HepG2 (cell line): ENCODE measurements at regions not wholly inside any gene's neighbourhood (a gene's known extent, or its start where the extent isn't known, plus 50 kb on each side); places are given as distances from the start of the nearest gene placed in this dataset.

Experiments
- FOXK2 ChIP-seq: fragments of 450-650 bp; IDR thresholded peaks from 2 replicates; pipeline ENCODE4 v1.6.1; 2016
- HINFP ChIP-seq: sonication (generic); formaldehyde crosslinking; IDR thresholded peaks from 2 replicates; pipeline ENCODE4 v1.4.0; 2020; ENCODE audit warnings: low read depth, mild to moderate bottlenecking, missing genetic modification reagents
- NCOA5 ChIP-seq: sonication (generic); formaldehyde crosslinking; IDR thresholded peaks from 2 replicates; pipeline ENCODE4 v1.4.0; 2020; ENCODE audit warnings: missing genetic modification reagents
- PCBP2 ChIP-seq: fragments of 200-400 bp; formaldehyde crosslinking; optimal IDR thresholded peaks from 2 replicates; pipeline ENCODE3; 2018; ENCODE audit warnings: low read length, low read depth; ENCODE audit not compliant: poor library complexity, severe bottlenecking
- TP53 ChIP-seq: sonication (generic); formaldehyde crosslinking; conservative IDR thresholded peaks from 2 replicates; pipeline ENCODE4 v1.4.0; 2020; ENCODE audit warnings: missing genetic modification reagents
- ZFP36 ChIP-seq: fragments of 150-350 bp; IDR thresholded peaks from 2 replicates; pipeline ENCODE4 v1.6.1; 2018; ENCODE audit warnings: borderline replicate concordance, low read length, low read depth; ENCODE audit not compliant: partially characterized antibody
- ZKSCAN5 ChIP-seq: sonication (generic); formaldehyde crosslinking; IDR thresholded peaks from 2 replicates; pipeline ENCODE4 v1.5.1; 2020; ENCODE audit warnings: mild to moderate bottlenecking, missing genetic modification reagents
- ZNF17 ChIP-seq: sonication (generic); formaldehyde crosslinking; IDR thresholded peaks from 2 replicates; pipeline ENCODE4 v1.5.0; 2020; ENCODE audit warnings: mild to moderate bottlenecking, missing genetic modification reagents
- ZNF256 ChIP-seq: sonication (generic); formaldehyde crosslinking; conservative IDR thresholded peaks from 2 replicates; pipeline ENCODE4 v1.4.0; 2020; ENCODE audit warnings: missing genetic modification reagents
- ZNF318 ChIP-seq: sonication (generic); formaldehyde crosslinking; IDR thresholded peaks from 2 replicates; pipeline ENCODE4 v1.4.0; 2020; ENCODE audit warnings: mild to moderate bottlenecking, missing genetic modification reagents
- ZNF468 ChIP-seq: sonication (generic); formaldehyde crosslinking; IDR thresholded peaks from 2 replicates; pipeline ENCODE4 v1.8.0; 2022; ENCODE audit warnings: mild to moderate bottlenecking, moderate library complexity, missing genetic modification reagents
- ZNF570 ChIP-seq: sonication (generic); formaldehyde crosslinking; IDR thresholded peaks from 2 replicates; pipeline ENCODE4 v1.4.0; 2020; ENCODE audit warnings: mild to moderate bottlenecking, missing genetic modification reagents, borderline replicate concordance
- ZNF652 ChIP-seq: IDR thresholded peaks from 2 replicates; pipeline ENCODE4 v1.6.1; 2016; ENCODE audit warnings: low read depth, borderline replicate concordance
- ZSCAN30 ChIP-seq: sonication (generic); formaldehyde crosslinking; IDR thresholded peaks from 2 replicates; pipeline ENCODE4 v1.5.0; 2020; ENCODE audit warnings: mild to moderate bottlenecking, missing genetic modification reagents
- TF ChIP-seq, protein P1 (sequence below), 2 experiments: sonication (generic) in 1 of 2; formaldehyde crosslinking in 1 of 2; IDR thresholded peaks; 2 replicates each; pipeline versions ENCODE4 v1.4.0 to v1.6.1; 2018 to 2020; ENCODE audit warnings: missing genetic modification reagents in 2 of 2, borderline replicate concordance in 1 of 2, low read depth in 1 of 2, mild to moderate bottlenecking in 1 of 2, missing biosample characterization in 1 of 2
- TF ChIP-seq, protein P2 (sequence below): IDR thresholded peaks from 2 replicates; pipeline ENCODE4 v1.6.1; 2016; ENCODE audit warnings: missing biosample characterization, missing genetic modification reagents, low read depth

DNA sequence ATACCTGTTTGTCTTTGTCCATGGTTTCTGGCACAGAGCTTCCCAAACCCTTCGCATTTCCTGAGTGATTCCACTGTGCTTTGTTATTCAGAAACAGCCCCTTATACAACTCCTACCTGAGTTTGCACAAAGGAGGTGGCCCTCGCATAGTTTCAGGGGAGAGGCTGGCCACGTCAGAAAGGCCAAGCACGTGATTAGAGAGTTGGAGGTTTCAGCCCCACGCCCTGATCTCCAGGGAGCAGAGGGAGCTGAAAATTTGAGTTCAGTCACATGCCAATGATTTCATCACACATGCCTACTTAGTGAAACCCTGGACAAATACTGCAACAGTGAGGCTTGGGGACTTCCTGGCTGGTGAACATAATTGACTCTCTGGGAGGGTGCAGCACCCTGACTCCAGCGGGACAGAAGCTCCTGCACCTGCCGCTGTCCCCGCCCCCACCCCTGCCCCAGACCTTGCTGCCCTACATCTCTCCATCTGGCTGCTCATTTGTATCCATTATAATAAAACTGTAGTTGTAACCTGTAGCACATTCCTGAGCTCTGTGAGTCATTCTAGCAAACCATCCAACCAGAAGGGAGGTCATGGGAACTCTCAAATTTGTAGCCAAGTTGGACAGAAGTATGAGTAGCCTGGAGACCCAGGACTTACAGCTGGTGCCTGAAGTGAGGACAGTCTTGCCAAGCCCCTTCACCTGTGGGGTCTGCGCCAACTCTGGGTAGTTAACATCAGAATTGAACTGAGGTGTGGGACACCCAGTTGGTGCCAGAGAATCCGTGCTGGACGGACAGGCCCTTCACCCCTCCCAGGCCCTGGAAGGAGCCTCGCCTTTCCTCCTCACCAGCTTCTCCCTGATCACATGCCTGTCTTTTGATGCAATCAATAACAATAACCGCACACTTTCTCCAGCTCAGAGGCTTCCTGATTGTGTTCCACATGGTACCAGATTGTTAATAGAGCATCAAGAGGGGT lies 224.3 kb downstream of the ANAPC1 start (continued):
- no peak for TF ChIP-seq HINFP
- no peak for TF ChIP-seq FOXK2
- TF ChIP-seq ZNF17 (CRISPR knock-in tag), result no peak
- no peak for TF ChIP-seq PCBP2
- no peak for TF ChIP-seq ZFP36
- no peak for TF ChIP-seq ZKSCAN5 (CRISPR knock-in tag)
- no peak for TF ChIP-seq ZNF652 (CRISPR knock-in tag)
- no peak for TF ChIP-seq NCOA5 (CRISPR knock-in tag)
- TF ChIP-seq ZNF468, result no peak
- TF ChIP-seq, protein P1, sequence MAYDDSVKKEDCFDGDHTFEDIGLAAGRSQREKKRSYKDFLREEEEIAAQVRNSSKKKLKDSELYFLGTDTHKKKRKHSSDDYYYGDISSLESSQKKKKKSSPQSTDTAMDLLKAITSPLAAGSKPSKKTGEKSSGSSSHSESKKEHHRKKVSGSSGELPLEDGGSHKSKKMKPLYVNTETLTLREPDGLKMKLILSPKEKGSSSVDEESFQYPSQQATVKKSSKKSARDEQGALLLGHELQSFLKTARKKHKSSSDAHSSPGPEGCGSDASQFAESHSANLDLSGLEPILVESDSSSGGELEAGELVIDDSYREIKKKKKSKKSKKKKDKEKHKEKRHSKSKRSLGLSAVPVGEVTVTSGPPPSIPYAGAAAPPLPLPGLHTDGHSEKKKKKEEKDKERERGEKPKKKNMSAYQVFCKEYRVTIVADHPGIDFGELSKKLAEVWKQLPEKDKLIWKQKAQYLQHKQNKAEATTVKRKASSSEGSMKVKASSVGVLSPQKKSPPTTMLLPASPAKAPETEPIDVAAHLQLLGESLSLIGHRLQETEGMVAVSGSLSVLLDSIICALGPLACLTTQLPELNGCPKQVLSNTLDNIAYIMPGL (CRISPR knock-in tag; IDR thresholded peaks at IDR 0.05; ENCODE audit: borderline replicate concordance in 1 of 2, low read depth in 1 of 2), result no peak
- no peak for TF ChIP-seq TP53 (CRISPR knock-in tag)
- TF ChIP-seq, protein P2, sequence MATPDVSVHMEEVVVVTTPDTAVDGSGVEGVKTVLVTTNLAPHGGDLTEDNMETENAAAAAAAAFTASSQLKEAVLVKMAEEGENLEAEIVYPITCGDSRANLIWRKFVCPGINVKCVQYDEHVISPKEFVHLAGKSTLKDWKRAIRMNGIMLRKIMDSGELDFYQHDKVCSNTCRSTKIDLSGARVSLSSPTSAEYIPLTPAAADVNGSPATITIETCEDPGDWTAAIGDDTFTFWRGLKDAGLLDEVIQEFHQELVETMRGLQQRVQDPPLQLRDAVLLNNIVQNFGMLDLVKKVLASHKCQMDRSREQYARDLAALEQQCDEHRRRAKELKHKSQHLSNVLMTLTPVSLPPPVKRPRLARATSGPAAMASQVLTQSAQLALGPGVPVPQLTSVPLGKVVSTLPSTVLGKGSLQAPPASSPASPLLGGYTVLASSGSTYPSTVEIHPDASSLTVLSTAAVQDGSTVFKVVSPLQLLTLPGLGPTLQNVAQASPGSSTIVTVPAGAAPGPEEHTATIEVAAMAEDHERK (CRISPR knock-in tag), result no peak
- no peak for TF ChIP-seq ZSCAN30 (CRISPR knock-in tag)
- no peak for TF ChIP-seq ZNF256 (CRISPR knock-in tag)
- no peak for TF ChIP-seq ZNF318
- no peak for TF ChIP-seq ZNF570 (CRISPR knock-in tag)
